ENCODE measurements at regions not wholly inside any gene's neighbourhood (a gene's known extent, or its start where the extent isn't known, plus 50 kb on each side); places are given as distances from the start of the nearest gene placed in this dataset.

DNA sequence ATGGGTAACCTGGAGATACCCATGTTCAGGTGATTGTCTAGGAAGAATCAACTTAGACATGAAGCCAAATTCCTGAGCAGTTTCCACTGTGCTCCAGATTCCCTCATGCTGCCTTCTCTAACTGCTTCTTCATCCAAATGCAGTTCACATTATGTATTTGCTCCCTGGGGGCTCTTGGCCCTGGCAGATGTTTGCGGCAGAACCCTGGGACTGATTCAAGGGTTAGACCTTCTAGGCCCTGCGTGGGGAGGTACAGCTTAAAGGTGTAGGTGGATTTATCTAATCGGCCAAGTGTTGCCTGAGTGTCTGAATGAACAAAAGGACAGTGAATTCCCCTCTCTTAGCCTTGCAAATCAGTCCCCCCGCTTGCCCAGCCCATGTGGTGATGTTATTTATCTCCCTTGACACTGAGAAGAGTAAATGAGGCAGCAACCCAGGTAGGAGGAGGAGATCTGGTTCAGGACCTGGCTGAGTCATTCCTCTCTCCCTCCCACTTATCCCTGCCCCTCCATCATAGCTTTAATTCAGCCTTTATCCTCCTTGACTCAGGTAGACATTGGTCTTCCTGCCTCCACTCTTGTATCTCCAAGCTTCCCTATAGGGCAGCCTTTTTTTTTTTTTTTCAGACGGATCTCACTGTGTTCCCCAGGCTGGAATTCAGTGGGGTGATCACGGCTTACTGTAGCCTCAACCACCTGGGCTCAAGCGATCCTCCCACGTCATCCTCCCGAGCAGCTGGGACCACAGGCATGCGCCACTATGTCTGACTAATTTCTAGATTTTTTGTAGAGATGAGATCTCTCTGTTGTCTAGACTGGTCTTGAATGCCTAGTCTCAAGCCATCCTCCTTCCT lies 54.8 kb downstream of the MAGEF1 start:
- TF ChIP-seq CTCF (IDR thresholded peaks at IDR 0.05 in 8 of 11, conservative IDR thresholded peaks at IDR 0.05 in 3 of 11) (no peak), POLR2A (IDR thresholded peaks at IDR 0.05) (no peak)

Measured in spleen (tissue), 7 donors.